Activated CD4-positive, alpha-beta T cell treated with anti-CD3 and anti-CD28 coated beads, Interleukin-2, amount 50 U/mL, for 48 hours (primary cell): ENCODE measurements at regions not wholly inside any gene's neighbourhood (a gene's known extent, or its start where the extent isn't known, plus 50 kb on each side); places are given as distances from the start of the nearest gene placed in this dataset.

Experiments
- DNase-seq, 2 experiments: peaks; one replicate each; pipeline ENCODE4 v3.0.0-alpha.2; 2020

DNA sequence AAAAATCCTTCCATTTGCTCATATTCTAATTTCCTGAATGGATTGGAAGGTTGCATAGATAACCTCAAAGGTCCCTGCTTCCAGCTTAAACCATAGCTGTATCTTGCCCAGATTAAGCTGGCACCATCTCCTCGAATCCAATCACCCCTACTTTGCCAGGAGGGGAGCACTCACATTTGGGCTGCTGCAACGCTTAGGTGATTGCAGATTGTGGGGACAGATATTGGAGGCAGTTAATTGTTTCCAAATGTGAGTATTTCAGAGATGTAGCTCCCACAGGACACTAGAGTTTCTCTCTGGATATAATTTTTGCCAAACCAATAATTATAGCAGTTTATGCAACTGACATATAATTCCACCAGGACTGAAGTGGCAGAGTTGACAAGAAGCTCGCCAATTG lies 53.5 kb upstream of the ACSL1 start:
- no peak for DNase-seq

DNA sequence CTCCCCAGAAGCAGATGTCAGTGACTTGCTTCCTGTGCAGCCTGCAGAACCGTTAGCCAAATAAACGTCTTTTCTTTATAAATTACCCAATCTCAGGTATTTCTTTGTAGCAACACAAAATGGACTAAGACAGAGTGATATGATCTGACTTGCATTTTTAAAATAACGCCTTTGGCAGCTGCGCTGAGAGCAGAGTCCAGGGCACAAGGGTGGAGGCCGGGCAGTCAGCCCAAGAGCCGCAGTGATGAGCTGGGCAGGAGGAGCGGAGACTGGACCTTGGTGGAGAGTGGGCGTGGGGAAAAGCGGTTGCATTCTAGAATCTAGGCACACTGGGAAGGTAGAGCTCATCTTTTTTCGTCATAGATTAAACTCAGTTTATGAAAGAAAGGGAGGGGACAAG lies 56.5 kb upstream of the ACSL1 start:
- no peak for DNase-seq

DNA sequence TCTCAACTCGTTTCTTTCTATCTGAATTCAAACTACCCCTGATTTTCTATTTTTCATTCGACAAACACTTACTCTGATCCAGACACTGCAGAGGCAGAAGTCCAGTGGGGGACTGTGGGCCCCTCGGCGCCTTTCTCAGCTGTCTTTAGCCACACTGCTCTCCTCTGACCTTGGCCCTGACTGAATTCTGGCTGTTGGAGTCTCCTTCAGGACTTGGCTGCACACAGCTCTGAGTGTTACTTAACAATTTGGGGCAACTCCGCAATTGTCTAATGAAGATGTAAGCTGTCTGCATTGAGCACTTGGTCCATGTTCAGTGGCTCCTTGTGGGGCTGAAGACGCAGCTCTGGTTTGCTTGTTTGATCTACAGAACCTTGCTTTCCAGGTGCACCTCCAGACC lies 57.3 kb upstream of the ACSL1 start:
- DNase-seq, result no peak

GRCh38 chr4:184884883-184885282 lies 59.1 kb upstream of the ACSL1 start:
- DNase-seq, result no peak

GRCh38 chr4:184885602-184886001 lies 59.8 kb upstream of the ACSL1 start:
- DNase-seq, result no peak

DNA sequence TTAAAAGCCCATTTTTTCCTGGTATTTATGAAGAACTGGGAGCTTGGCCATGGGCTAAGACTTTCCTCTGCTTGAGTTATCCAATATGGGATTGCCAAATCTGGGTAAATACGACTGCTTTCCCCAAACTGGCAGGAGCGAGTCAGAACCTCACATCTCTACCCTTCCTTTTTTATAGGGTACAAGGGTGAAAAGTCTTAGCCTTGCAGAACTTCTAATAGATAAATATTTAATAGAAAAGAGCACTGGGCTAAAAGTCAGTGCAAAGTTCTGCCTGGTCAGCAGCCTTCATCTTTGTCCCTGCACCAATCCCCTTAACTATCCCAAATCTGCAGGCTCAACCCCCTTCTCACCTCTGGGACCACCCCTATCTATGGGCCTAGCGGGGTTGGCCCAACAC lies 61.6 kb upstream of the ACSL1 start:
- DNase-seq, result no peak

GRCh38 chr4:184887947-184888346 lies 62.2 kb upstream of the ACSL1 start:
- DNase-seq, result no peak

DNA sequence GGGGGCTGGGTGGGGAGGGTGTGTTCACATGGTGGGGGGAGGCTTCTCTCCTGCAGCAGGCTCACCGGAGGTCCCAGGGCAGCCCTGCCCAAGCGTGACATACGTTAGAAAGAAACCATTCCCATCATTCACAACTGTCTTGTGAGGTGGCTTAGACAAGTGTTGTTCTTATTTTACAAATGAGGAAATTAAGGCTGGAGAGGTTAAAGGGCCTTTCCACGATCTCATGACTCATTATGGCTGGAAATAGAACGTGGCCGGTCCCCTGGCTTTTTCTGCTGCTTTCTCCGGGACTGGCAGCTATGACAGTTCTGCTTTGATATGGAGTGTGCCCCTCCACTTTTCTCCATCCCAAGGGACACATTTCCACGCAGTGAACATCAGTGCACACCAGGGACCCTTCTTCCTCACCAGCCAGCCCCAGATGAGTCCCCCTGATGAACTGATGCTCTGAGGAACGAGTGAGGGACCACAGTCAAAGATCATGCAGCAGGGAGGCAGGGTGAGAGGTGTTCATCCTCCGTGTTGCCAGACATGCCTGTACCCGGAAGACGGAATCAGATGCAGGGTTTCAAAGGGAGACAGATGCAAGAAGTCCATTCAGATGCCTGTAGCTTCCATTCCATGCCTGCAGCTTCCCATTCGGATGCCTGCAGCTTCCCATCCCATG lies 64.0 kb upstream of the ACSL1 start:
- no peak for DNase-seq

- no peak for DNase-seq
These were observed 64.7 kb upstream of the ACSL1 start for GRCh38 chr4:184890499-184890898.

GRCh38 chr4:184891816-184892397 lies 66.1 kb upstream of the ACSL1 start:
- no peak for DNase-seq

- DNase-seq, result no peak
These were observed 67.2 kb upstream of the ACSL1 start for GRCh38 chr4:184892999-184893398.

DNA sequence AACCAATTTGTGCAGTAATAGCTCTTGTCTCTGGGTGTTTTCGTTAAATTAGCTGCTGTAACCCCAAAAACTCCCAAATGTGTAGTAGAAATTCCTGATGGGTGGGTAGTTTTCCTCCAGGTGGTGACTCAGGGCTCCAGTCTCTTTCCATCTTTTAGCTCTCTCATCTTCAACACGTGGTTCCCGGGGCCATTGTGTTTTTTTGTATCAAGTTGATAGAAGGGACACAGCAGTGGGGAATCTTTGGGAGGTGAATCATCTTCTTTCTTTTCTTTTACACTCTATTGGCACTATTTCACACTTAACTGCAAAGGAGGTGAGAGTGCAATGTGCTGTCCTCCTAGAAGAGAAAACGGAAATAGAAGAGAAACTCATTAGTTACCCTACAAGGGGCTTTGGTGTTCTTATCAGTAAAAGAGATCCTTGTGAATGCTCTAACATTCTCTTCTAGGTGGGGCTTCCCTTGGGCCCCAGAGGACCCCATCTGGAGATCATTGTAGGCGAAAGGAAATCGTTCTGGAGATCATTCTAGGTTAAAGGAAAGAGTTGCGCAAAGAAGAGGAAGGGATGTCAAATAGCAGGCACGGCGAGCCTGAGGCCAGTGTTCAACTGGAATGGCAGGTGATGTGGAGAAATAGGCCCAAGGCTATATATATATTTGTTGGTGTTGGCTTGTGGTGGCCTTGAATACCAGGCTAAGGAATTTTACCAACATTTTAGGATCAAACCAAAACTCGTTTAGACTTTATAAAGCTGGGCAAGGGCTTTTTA lies 68.2 kb upstream of the ACSL1 start:
- no peak for DNase-seq

- DNase-seq, result no peak
These were observed 69.4 kb upstream of the ACSL1 start for GRCh38 chr4:184895012-184895695.

- DNase-seq, result no peak
These were observed 71.3 kb upstream of the ACSL1 start for GRCh38 chr4:184896868-184897715.

DNA sequence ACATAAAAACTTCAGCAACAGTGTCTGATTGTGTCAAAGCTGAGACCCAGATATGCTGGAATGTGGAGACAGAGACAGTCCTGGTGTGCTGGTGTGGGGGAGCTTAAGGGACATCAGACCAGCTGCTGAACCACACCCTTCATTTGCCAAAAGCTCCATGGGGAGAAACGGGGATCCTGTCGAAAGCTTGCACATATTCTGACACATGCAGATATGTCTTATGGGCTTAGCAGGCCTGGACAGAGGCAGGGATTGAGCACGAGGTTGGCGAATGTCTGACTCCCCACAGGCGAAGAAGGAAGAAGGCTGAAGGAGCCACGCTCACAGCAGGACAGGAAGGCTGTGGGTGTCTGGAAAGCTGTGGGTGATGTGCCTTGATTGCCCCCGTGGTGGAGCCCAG lies 72.1 kb upstream of the ACSL1 start:
- no peak for DNase-seq

DNA sequence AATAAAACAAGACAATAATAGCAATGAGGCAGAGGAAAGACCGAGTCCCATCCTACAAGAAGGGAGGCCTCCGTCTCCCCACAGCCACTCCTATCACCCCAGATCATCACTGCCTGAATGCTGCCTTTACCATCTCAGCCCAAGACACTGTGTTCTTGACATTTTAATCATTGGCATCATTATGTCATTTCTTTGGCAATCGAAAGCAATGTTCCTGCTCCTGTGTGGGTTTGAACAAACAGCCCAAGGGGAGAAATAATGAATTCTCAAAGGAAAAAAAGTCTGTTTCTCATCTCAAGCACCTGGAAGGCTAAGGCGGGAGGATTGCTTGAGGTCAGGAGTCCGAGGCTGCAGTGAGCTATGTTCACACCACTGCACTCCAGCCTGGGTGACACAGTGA lies 73.0 kb upstream of the ACSL1 start:
- no peak for DNase-seq

DNA sequence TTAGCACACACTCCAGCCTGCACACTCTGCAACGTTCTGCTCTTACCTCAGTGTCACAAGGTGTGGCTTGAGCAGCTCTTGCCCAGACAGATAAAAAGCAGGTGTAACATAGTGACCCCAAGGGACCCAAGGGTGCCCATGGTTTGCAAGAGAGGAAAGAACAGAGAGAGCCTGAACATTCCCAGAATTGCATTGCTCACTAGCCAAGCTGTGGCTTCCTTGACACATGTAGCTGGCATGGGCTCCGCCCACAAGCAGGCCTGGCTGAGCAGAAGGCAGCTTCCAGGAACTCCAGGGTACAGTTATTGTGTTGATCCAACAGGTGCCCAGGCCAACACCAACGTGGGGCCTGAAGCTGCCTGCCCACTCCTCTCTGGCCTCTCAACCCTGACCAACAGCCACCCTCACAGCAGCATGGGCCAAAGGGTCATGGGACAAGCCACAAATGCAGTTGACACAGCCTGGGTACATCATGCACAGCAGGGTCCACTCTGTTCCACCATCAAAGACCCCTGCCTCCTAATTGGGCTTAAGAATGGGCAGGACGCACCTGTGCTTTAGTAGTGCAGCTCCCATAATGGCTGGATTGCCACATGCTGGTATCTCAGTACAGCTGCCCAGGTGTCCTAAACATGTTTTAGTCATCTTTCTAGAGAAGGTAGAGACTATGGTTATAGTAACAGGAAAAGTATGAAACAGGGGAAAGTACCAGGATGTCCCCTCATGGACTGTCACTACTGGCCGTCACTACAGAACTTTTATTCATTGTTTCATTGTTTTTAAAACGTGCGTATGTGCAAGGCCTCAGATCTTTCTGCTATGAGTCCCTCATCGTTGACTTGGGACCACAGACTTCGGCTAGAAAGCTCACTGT lies 73.7 kb upstream of the ACSL1 start:
- DNase-seq, result no peak

GRCh38 chr4:184900184-184900583 lies 74.4 kb upstream of the ACSL1 start:
- no peak for DNase-seq

GRCh38 chr4:184902550-184902949 lies 76.8 kb upstream of the ACSL1 start:
- DNase-seq, result no peak

GRCh38 chr4:184906480-184907097 lies 80.8 kb upstream of the ACSL1 start:
- DNase-seq, result no peak

DNA sequence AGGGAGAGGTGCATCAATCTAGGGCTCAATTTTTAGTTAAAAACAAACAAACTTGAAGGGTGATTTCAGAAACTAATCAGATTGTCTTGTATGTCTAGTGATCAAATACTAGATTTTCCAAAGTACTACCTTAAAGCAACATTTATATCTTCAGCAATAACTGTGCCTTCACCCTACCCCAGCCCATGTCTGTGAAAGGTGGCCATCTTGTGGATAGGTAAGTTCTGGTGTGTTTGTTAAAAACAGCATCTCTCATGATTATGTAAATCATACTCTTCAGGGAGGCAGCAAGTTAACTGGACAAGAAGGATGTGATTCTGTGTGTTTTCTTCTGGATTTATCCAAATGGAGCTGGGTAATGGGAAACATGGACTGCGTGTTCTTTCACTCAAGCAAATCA lies 81.4 kb upstream of the ACSL1 start:
- DNase-seq, result no peak
